Heart right ventricle (tissue), 16 donors: ENCODE measurements at regions not wholly inside any gene's neighbourhood (a gene's known extent, or its start where the extent isn't known, plus 50 kb on each side); places are given as distances from the start of the nearest gene placed in this dataset.

ENCODE experiments used
- ATAC-seq, 8 donors: fragments of 200-7000 bp; cut with Tn5 transposase; one replicate each; pipeline ENCODE4 v1.9.1; 2020; ENCODE audit warnings: mild to moderate bottlenecking in 8 of 8, moderate library complexity in 8 of 8, moderate number of reproducible peaks in 1 of 8
- DNase-seq, 2 donors: peaks; one replicate each; pipeline ENCODE4 v3.0.0-alpha.2; 2020
- H3K27ac ChIP-seq, 10 donors: fragments of 200-600 bp; sonication (generic) in 2 of 10; one replicate each; pipeline versions ENCODE4 v1.5.0 to v1.8.0; 2020 to 2022; ENCODE audit warnings: mild to moderate bottlenecking in 3 of 10
- H3K27me3 ChIP-seq, 7 donors: fragments of 200-600 bp; one replicate each; pipeline ENCODE4 v1.8.0; 2021 to 2022; ENCODE audit warnings: mild to moderate bottlenecking in 2 of 7
- H3K36me3 ChIP-seq, 9 donors: fragments of 200-600 bp; sonication (generic) in 1 of 9; one replicate each; pipeline versions ENCODE4 v1.5.0 to v1.8.0; 2020 to 2022; ENCODE audit warnings: mild to moderate bottlenecking in 2 of 9
- H3K4me1 ChIP-seq, 9 donors: fragments of 200-600 bp; sonication (generic) in 1 of 9; one replicate each; pipeline versions ENCODE4 v1.5.0 to v1.8.0; 2020 to 2022; ENCODE audit warnings: mild to moderate bottlenecking in 4 of 9
- H3K4me3 ChIP-seq, 10 donors: fragments of 200-600 bp; sonication (generic) in 2 of 10; one replicate each; pipeline versions ENCODE4 v1.5.0 to v1.8.0; 2020 to 2022; ENCODE audit warnings: mild to moderate bottlenecking in 7 of 10, moderate library complexity in 2 of 10
- H3K9me3 ChIP-seq, 11 donors: fragments of 200-600 bp in 10 of 11; sonication (generic) in 2 of 11; one replicate each; pipeline versions ENCODE4 v1.5.0 to v1.8.0; 2013 to 2022; ENCODE audit warnings: mild to moderate bottlenecking in 2 of 11, control low read depth in 1 of 11, moderate library complexity in 1 of 11
- WGBS, 2 donors: extraction: QIAGEN DNeasy Blood & Tissue Kit; methylation state at CpG; one replicate each; pipeline ENCODE4 v1.1.7; 2013; ENCODE audit warnings: inconsistent platforms in 1 of 2; 5-methylcytosine and 5-hydroxymethylcytosine counted together
- intact Hi-C, 10 donors: fragments of 100-400 bp; cut with DNase I; formaldehyde crosslinking; loops; one replicate each; pipeline versions ENCODE4 v1.11.1 to v1.14.2; 2022
- TF ChIP-seq, protein P1 (sequence below), 9 donors: fragments of 200-600 bp; sonication (generic) in 2 of 9; IDR thresholded peaks; one replicate each; pipeline versions ENCODE4 v1.5.0 to v1.8.0; 2021 to 2022; ENCODE audit warnings: antibody characterized with exemption in 9 of 9, mild to moderate bottlenecking in 5 of 9, moderate library complexity in 1 of 9
- donor health status: Arrhythmogenic right ventricular cardiomyopathy.
- donor health status: ischemic (EF 13 %, LVEDD 7.1; RV severe dilation, severe dysfunction).
- donor health status: healthy with polysubstance abuse.
- donor health status: DM: no; HTN: yes; CAD: no.
- donor health status: DM: no; HTN: no; CAD: no.
- donor health status: ischemic (EF 25% LVEDD 6.9; RV normal size, moderate dysfunction).
- donor health status: ischemic (EF 25% LVEDD 5.7; RV mildly dilated, moderate dysfunction).
- donor health status: healthy.
- donor health status: DM: yes; HTN: yes; CAD: no.
- donor health status: Ischemic cardiomyopathy.
- donor health status: ischemic (EF 35%, LVEDD 5.7; RV mildly dilated, moderate dysfunction).
- donor health status: nonischemic (EF 11% LVEDD 7.7; RV severe dilation, severe dysfunction).
- donor health status: DM: yes; HTN: yes; CAD: no.
- donor health status: PGD.
- donor health status: ischemic (EF 29% LVEDD 5.4; RV normal size, mild dysfunction).
- donor health status: nonischemic (EF 23%, LVEDD 6.1; RV moderate dilation, normal function).

DNA sequence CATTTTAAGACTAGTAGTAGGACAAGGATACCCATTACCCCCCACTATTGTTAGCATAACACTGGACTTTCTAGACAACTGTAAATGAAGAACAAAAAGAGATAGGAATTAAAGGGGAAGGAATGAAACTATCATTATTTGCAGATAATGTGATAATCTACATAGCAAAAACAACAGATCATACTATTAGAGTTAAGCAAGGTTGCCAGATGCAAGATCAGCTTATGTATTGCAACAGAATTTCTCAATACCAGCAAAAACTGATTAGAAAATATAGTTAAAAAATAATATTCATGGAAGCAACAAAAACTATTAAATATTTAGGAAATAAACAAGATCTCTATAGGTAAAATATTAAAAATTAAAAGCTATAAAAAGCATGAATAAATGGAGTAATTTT is 194.4 kb upstream of the SPRED2 start:
- Histone ChIP-seq H3K27ac (no peak overlapping the region), H3K9me3 (peaks cover 0 to 15% (median 0%) of the 10 kb centered on the region in 11 donors), H3K36me3 (no peaks in the 10 kb centered on the region), H3K4me1 (no peaks in the 10 kb centered on the region), H3K4me3 (no peak overlapping the region), H3K27me3 (peaks cover 0 to 12% (median 0%) of the 10 kb centered on the region in 7 donors)
- DNase-seq = no peak
- intact Hi-C loops = no loop called here
- TF ChIP-seq, protein P1, sequence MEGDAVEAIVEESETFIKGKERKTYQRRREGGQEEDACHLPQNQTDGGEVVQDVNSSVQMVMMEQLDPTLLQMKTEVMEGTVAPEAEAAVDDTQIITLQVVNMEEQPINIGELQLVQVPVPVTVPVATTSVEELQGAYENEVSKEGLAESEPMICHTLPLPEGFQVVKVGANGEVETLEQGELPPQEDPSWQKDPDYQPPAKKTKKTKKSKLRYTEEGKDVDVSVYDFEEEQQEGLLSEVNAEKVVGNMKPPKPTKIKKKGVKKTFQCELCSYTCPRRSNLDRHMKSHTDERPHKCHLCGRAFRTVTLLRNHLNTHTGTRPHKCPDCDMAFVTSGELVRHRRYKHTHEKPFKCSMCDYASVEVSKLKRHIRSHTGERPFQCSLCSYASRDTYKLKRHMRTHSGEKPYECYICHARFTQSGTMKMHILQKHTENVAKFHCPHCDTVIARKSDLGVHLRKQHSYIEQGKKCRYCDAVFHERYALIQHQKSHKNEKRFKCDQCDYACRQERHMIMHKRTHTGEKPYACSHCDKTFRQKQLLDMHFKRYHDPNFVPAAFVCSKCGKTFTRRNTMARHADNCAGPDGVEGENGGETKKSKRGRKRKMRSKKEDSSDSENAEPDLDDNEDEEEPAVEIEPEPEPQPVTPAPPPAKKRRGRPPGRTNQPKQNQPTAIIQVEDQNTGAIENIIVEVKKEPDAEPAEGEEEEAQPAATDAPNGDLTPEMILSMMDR (IDR thresholded peaks at IDR 0.05) = no peak
- ATAC-seq = no peak

DNA sequence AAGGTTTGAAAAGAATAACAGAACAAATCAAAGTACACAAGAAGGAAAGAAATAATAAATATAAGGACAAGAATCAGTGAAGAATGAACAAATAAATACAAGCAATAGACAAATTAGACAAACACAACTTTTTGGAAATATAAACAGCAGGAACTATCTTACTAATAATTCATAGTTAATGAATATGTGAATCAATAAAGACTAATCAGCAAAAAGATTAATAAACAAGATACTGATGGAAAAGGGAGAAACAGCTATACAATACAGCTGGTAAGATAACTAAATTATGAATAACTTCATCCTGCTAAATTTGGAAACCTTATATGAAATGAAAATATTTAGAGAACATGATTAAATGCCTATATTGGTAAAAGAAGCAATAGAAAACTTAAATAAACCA is 193.6 kb upstream of the SPRED2 start:
- ATAC-seq = no peak
- intact Hi-C loops = no loop called here
- Histone ChIP-seq H3K36me3 (no peaks in the 10 kb centered on the region), H3K27ac (no peak overlapping the region), H3K27me3 (peaks cover 0 to 12% (median 4%) of the 10 kb centered on the region in 7 donors), H3K4me1 (no peaks in the 10 kb centered on the region), H3K9me3 (peaks cover 0 to 15% (median 0%) of the 10 kb centered on the region in 11 donors), H3K4me3 (no peak overlapping the region)
- no peak for DNase-seq
- TF ChIP-seq, protein P1 (IDR thresholded peaks at IDR 0.05) = no peak

DNA sequence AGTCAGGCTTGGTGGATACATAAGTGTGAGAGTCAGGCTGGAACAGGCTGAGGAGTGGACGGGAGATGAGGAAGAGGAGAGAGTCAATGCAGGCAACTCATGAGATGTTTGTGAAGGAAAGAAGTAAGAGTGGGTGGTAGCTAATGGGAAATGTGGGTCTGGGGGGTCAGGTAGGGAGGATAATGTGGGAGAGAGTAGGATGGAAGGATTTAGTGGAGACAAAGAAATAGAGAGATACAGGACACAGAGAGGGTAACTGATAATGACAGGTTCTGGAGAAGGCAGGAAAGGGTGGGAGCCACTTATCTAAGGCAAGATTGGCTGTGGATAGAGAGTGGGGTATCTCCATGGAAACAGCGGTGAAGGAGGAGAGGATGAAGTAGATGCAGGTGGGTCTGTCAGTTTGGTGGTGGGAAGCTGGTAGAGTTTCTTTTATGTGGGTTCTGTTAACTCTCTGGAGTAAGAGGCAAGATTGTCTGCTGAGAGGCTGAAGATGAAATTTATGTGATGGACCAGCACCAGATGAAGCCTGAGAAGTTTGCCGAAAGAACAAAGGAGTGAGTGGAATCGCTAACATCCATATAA is 190.6 kb upstream of the SPRED2 start:
- WGBS, 2 donors = 88 to 90% methylated on average over 4 of the region's 4 CpGs
- DNase-seq (no peak), ATAC-seq (no peak)
- peaks cover 0 to 12% (median 5%) of the 10 kb centered on the region in 7 donors for H3K27me3 ChIP-seq
- TF ChIP-seq, protein P1 (IDR thresholded peaks at IDR 0.05) = no peak
- no peaks in the 10 kb centered on the region for H3K36me3 ChIP-seq
- intact Hi-C loops = no loop called here
- H3K4me3 ChIP-seq = no peak overlapping the region
- no peak overlapping the region for H3K27ac ChIP-seq
- no peaks in the 10 kb centered on the region for H3K4me1 ChIP-seq
- peaks cover 0 to 13% (median 0%) of the 10 kb centered on the region in 11 donors for H3K9me3 ChIP-seq

DNA sequence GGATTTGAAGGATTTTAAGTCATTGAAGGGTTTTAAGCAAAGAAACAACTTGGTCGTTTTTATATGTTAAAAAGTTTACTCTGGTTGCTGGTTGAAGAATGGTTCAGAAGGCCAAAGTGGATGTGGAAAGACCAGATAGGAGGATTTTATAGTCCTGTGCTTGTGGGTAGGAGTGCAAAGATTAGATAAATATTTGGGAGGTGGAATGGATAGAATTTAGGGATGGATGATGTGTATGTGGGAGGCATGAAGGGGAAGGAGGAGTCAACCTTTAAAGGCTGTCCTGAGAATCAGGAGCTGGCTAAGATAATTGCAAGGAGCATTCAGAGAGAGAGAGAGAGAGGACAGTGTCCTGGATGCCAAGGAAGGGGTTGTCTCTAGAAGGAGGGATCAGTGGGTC is 190.1 kb upstream of the SPRED2 start:
- Histone ChIP-seq H3K36me3 (no peaks in the 10 kb centered on the region), H3K4me1 (no peaks in the 10 kb centered on the region), H3K27me3 (peaks cover 0 to 12% (median 5%) of the 10 kb centered on the region in 7 donors), H3K4me3 (no peak overlapping the region), H3K9me3 (peaks cover 0 to 9% (median 0%) of the 10 kb centered on the region in 11 donors), H3K27ac (no peak overlapping the region)
- DNase-seq (no peak), ATAC-seq (no peak)
- 55 to 70% methylated on average over 1 of the region's 1 CpG for WGBS, 2 donors
- TF ChIP-seq, protein P1 (IDR thresholded peaks at IDR 0.05) = no peak
- intact Hi-C loops = no loop called here
